ENCODE measurements at regions not wholly inside any gene's neighbourhood (a gene's known extent, or its start where the extent isn't known, plus 50 kb on each side); places are given as distances from the start of the nearest gene placed in this dataset.

DNA sequence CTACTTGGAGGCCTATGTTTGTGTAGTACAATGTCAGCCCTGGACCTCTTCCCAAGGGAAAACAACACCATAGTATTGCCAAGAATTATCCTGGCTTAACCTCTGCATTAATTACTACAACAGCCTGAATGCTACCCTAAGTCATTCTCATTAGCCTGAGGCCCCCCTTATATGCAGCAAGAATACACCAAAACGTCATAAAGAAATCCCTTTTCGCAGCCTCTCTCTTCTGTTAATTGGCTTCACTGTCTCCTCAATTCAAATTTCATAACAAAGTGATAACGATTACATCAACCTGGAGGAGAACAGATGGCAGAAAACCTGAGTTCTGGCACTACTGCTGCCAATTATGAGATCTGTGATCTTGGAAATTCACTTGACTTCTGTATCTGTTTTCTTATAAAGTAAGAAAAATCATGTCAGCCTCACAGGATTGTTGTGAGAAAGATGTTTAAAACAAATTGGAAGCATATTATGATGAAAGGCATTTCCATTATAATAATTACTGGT, 1663.1 kb downstream of the STIM2 start:
- Mint-ChIP-seq H3K4me1 (ENCODE audit: low read depth) (no peaks in the 10 kb centered on the region), H3K36me3 (no peaks in the 10 kb centered on the region), H3K27me3 (no peaks in the 10 kb centered on the region), H3K9me3 (ENCODE audit: low read depth) (peaks cover 20% of the 10 kb centered on the region), H3K27ac (no peak overlapping the region), H3K4me3 (no peak overlapping the region)

DNA sequence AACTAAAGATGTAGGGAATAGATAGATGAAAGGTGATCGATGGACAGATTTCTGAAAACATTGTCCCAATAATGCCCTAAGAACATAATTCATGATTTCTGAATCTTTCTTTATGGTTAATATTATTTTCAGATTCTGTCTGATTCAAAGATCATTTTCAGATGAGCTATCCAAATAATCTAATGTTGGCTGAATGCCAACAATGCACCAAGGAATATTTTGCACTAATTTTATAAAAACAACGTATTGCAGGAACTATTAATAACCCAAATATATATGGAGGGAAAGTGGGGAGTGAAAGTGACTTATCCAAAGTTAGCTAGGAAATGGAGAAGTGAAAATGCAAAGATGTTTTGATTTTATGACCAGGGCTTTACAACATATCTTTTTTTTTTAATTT, 1675.5 kb downstream of the STIM2 start:
- Mint-ChIP-seq H3K36me3 (no peaks in the 10 kb centered on the region), H3K4me1 (ENCODE audit: low read depth) (no peaks in the 10 kb centered on the region), H3K9me3 (ENCODE audit: low read depth) (peaks cover 8% of the 10 kb centered on the region), H3K27me3 (no peaks in the 10 kb centered on the region), H3K4me3 (no peak overlapping the region), H3K27ac (no peak overlapping the region)

DNA sequence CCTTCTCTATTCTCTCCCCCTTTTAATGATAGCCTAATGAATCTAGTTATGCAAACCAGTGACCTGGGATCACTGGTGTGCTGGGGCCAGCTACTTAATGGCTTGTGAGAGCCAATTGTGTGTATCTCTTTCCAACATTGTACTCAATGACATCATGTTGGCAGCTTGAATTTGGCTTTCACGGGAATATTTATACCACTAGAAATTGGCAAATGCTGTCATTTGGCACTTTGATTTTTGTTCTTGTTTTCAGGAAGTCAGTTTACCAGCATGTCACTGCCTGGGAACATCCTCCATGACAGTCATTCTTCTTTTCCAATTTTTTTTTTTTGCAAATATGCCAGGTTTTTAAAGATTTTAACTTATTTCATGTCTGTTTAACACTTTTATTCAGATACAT, 1685.3 kb downstream of the STIM2 start:
- Mint-ChIP-seq H3K27ac (no peak overlapping the region), H3K4me3 (no peak overlapping the region), H3K9me3 (ENCODE audit: low read depth) (peaks cover 9% of the 10 kb centered on the region), H3K4me1 (ENCODE audit: low read depth) (no peaks in the 10 kb centered on the region), H3K36me3 (no peaks in the 10 kb centered on the region), H3K27me3 (no peaks in the 10 kb centered on the region)

DNA sequence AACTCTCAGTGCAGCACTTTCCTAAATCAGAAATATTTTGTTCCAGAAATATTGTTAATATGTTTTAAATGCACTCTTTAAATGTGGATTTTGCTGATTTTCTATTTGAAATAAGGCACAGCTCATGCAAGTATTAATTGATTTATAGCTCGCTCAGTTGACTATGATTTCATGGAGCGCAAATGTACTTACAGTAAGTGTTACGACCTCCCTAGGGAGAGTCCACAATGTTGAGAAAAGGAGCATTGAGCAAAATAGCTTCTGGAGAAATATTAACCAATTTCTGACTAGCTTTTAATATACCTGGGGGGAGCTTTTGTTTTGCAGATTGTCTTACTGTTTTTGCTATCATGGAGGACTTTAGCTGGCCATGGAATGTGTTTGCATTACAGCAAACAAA, 1687.5 kb downstream of the STIM2 start:
- Mint-ChIP-seq H3K36me3 (no peaks in the 10 kb centered on the region), H3K4me1 (ENCODE audit: low read depth) (no peaks in the 10 kb centered on the region), H3K9me3 (ENCODE audit: low read depth) (peaks cover 14% of the 10 kb centered on the region), H3K27ac (no peak overlapping the region), H3K27me3 (no peaks in the 10 kb centered on the region), H3K4me3 (no peak overlapping the region)

DNA sequence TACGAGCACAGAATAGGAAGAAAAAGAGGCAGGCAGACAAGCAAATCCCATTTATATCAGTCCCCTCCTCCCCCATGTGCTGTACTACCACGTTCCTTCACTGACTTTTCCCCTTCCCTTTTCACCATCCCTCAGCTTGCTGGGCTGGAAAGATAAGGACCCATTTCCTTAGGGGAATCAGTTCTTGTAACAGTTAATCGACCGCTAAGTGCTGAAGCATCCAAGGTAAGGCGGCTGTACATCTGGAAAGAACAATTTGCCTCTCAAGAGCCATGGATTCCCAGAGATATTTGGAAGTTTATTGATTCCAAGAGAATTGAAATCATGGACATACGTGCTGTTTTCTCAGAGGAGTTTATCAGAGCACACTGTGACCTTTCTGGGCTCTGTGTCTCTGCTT, 1688.0 kb downstream of the STIM2 start:
- Mint-ChIP-seq H3K27me3 (no peaks in the 10 kb centered on the region), H3K4me3 (no peak overlapping the region), H3K9me3 (ENCODE audit: low read depth) (peaks cover 14% of the 10 kb centered on the region), H3K27ac (no peak overlapping the region), H3K4me1 (ENCODE audit: low read depth) (no peaks in the 10 kb centered on the region), H3K36me3 (no peaks in the 10 kb centered on the region)

DNA sequence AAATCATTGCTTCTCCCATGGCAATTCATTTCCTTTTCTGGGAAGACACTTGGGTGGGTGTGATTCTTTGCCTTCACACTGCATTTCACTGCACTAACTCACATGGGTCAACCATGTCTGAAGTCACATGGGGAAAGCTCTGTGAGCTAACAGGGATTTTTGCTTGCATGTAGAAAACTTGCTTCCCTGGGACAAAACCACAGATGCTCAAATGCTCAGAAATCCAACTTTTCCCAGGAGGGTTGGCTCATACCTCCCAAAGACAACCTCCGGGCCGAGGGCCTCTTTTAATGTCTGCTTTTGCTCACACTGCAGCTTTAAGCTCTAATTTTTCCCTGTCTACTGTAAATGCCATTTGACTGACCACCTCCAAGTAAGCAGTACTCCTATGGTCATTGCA, 1695.2 kb downstream of the STIM2 start:
- H3K36me3 Mint-ChIP-seq = no peaks in the 10 kb centered on the region
- peaks cover 26% of the 10 kb centered on the region for H3K9me3 Mint-ChIP-seq (ENCODE audit: low read depth)
- H3K4me3 Mint-ChIP-seq = no peak overlapping the region
- H3K27ac Mint-ChIP-seq = no peak overlapping the region
- H3K27me3 Mint-ChIP-seq = no peaks in the 10 kb centered on the region
- H3K4me1 Mint-ChIP-seq (ENCODE audit: low read depth) = no peaks in the 10 kb centered on the region

DNA sequence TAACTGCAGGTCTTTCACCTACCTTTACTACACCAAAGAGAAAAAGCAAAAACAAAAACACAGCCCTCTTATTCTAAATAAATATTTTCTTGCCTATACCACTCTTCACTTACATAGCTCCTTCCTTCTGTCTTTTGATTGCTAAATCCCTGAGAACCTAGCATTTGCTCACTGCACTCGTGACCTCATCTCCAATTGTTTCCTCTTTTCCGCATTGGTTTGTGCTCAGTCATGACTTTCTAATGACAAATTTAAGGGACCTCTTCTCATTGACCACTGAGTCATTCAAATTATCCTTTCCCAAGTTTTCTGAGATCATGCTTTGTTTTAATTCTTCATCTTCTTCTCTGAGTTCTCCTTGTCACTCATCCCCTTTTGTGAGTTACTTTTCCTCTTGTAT, 1697.1 kb downstream of the STIM2 start:
- Mint-ChIP-seq H3K9me3 (ENCODE audit: low read depth) (peaks cover 20% of the 10 kb centered on the region), H3K27me3 (no peaks in the 10 kb centered on the region), H3K27ac (no peak overlapping the region), H3K4me1 (ENCODE audit: low read depth) (no peaks in the 10 kb centered on the region), H3K4me3 (no peak overlapping the region), H3K36me3 (no peaks in the 10 kb centered on the region)

DNA sequence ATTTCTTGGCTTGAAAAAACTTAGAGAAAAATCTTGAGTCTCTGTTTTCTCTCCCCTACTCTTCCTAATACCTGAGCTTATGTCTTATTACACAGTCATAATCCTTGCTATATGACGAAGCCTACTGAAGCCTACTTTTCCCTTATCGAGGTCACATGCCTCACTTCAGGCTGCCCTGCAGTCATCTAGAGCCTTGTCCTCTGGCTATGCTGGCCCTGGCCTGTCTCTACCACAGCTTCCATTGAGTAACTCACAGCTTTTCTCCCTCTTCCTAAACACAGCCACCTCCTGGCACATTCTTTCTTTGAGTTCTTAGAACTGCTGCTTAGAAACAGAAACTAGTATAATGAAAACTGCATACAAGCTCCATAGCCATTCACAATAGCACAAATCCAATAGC, 1698.3 kb downstream of the STIM2 start:
- no peak overlapping the region for H3K27ac Mint-ChIP-seq
- H3K4me3 Mint-ChIP-seq = no peak overlapping the region
- H3K9me3 Mint-ChIP-seq (ENCODE audit: low read depth) = peaks cover 20% of the 10 kb centered on the region
- H3K36me3 Mint-ChIP-seq = no peaks in the 10 kb centered on the region
- no peaks in the 10 kb centered on the region for H3K27me3 Mint-ChIP-seq
- no peaks in the 10 kb centered on the region for H3K4me1 Mint-ChIP-seq (ENCODE audit: low read depth)

DNA sequence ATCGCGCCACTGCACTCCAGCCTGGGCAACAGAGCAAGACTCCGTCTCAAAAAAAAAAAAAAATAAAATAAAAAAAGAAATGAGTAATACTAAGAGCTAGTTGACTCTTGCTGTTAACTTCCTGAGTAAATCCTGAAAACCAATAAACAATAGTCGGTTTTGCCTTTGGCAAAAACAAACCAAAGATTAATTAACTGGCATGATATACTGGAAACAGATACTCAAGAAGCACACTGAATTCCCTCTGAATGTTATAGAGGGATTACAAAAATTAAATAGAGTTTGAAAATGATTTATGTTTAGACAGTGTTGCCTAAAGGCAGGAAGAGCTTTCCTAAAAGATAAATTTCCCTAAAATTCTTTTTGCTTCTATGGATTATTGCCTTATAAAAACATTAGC, 1702.3 kb downstream of the STIM2 start:
- Mint-ChIP-seq H3K27me3 (no peaks in the 10 kb centered on the region), H3K36me3 (no peaks in the 10 kb centered on the region), H3K4me1 (ENCODE audit: low read depth) (no peaks in the 10 kb centered on the region), H3K4me3 (no peak overlapping the region), H3K27ac (no peak overlapping the region), H3K9me3 (ENCODE audit: low read depth) (peaks cover 13% of the 10 kb centered on the region)

DNA sequence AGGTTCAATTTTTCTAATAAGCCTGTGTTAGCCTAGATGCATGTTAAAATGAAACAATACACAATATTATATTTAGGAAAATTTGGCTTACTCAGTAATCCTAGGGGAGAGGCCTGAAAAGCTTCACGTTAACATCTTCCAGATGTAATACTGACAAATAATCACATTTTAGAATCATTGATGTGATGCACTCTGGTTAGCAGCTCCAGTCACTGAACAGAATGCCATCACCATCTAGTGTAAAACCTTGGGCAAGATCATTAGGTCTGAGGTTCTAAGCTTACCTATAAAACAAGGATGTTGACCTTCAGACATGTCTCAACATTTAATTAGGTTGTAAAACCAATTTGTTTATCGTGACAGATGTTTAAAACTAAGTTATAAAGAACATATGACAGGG, 1704.8 kb downstream of the STIM2 start:
- H3K4me3 Mint-ChIP-seq = no peak overlapping the region
- peaks cover 4% of the 10 kb centered on the region for H3K9me3 Mint-ChIP-seq (ENCODE audit: low read depth)
- no peaks in the 10 kb centered on the region for H3K4me1 Mint-ChIP-seq (ENCODE audit: low read depth)
- no peaks in the 10 kb centered on the region for H3K27me3 Mint-ChIP-seq
- no peaks in the 10 kb centered on the region for H3K36me3 Mint-ChIP-seq
- H3K27ac Mint-ChIP-seq = no peak overlapping the region

DNA sequence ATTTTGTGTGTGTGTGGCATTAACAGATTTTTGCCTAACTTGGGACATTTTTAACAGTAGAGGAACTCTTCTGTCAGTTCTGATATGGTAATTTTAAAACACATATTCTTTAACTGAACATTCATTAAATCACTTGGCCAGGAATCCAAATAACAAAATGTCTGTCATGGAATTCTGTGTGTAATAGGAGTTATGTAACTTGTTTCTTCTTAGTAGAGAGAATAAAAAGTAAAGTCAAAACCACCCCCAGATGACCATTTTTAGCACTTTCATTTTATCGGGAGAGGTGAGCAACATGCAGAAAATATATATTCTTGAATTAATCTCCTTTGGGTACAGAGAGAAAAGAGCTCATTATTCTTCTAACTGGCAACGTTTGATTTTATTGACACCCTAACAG, 1740.3 kb downstream of the STIM2 start:
- Mint-ChIP-seq H3K27ac (no peak overlapping the region), H3K27me3 (no peaks in the 10 kb centered on the region), H3K9me3 (ENCODE audit: low read depth) (no peaks in the 10 kb centered on the region), H3K4me1 (ENCODE audit: low read depth) (no peaks in the 10 kb centered on the region), H3K4me3 (no peak overlapping the region), H3K36me3 (no peaks in the 10 kb centered on the region)

DNA sequence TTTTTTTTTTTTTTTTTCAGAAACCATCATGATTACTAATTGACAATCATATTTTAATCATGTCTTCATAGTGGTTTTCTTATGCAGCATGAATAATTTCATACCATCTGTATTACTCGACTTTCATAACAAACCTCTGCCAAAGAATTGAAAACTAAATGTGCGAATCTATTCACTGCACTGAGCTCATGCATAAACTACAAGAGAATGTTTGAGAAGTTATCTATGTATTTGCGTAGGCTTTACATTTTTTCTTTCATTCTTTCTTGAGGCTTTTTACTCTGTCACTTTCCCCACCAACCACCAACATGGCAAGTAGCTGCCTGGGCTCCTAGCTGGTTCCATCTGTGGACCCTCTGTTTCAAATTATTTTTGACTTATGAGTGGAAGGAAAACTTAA, 1761.0 kb downstream of the STIM2 start:
- Mint-ChIP-seq H3K4me3 (no peak overlapping the region), H3K36me3 (no peaks in the 10 kb centered on the region), H3K9me3 (ENCODE audit: low read depth) (peaks cover 13% of the 10 kb centered on the region), H3K27ac (no peak overlapping the region), H3K4me1 (ENCODE audit: low read depth) (no peaks in the 10 kb centered on the region), H3K27me3 (no peaks in the 10 kb centered on the region)

DNA sequence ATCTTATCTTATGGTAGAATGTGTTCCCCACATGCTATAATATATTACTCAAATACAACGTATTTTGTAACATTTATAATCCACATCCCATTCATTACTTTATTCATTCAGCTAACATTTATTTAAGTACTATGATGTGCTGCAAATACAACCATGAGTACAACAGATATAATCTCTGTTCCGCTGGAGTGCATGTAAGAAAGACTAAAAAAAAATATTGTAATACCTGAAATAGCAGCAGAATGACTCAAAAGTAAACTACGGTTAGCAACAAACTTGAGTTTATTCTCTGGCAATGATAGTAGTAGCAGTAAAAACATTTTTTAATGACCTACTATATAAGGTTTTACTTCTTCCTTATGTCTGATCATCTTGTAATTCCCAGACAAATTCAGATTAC, 1776.3 kb downstream of the STIM2 start:
- Mint-ChIP-seq H3K27ac (no peak overlapping the region), H3K36me3 (no peaks in the 10 kb centered on the region), H3K4me3 (no peak overlapping the region), H3K27me3 (no peaks in the 10 kb centered on the region), H3K9me3 (ENCODE audit: low read depth) (peaks cover 4% of the 10 kb centered on the region), H3K4me1 (ENCODE audit: low read depth) (no peaks in the 10 kb centered on the region)

DNA sequence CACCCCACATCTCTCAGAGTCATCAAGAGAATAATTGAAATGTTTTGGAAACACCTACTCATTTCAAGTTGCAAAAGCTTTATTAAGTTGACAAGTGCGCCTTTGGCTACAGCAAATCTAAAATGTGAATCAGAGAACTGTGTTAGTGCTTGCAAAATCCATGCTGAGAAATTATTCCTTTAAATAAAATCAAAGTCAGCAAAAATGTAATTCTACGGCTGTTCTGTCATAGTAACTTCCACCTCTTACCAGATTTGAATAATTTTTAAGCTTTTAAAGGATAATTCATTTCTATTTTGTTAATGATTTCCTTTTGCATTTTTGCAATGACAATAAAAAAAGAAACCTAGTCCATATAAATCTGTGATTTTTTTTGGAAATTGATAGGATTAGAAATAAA, 1779.1 kb downstream of the STIM2 start:
- Mint-ChIP-seq H3K27me3 (no peaks in the 10 kb centered on the region), H3K4me1 (ENCODE audit: low read depth) (no peaks in the 10 kb centered on the region), H3K4me3 (no peak overlapping the region), H3K9me3 (ENCODE audit: low read depth) (no peaks in the 10 kb centered on the region), H3K27ac (no peak overlapping the region), H3K36me3 (no peaks in the 10 kb centered on the region)

DNA sequence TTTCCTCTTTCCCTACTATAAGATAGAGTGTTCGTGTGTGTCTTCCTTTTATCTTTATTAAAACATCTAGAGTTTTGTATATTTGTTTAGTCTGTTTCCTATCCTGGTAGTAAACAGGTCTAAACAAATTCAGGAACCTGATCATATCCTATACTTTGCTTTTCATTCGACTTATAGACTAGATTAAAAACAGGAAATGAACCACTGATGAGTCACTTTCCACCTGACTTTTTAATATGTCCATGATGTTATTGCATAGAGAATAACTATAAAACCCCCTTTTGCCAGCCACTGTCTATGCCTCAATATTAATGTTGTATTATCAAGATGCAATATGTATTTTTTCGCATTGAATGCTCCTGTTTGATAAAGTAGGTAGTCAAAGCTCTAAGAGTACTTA, 1794.0 kb downstream of the STIM2 start:
- no peaks in the 10 kb centered on the region for H3K36me3 Mint-ChIP-seq
- no peak overlapping the region for H3K4me3 Mint-ChIP-seq
- no peak overlapping the region for H3K27ac Mint-ChIP-seq
- no peaks in the 10 kb centered on the region for H3K27me3 Mint-ChIP-seq
- H3K4me1 Mint-ChIP-seq (ENCODE audit: low read depth) = no peaks in the 10 kb centered on the region
- H3K9me3 Mint-ChIP-seq (ENCODE audit: low read depth) = peaks cover 10% of the 10 kb centered on the region

DNA sequence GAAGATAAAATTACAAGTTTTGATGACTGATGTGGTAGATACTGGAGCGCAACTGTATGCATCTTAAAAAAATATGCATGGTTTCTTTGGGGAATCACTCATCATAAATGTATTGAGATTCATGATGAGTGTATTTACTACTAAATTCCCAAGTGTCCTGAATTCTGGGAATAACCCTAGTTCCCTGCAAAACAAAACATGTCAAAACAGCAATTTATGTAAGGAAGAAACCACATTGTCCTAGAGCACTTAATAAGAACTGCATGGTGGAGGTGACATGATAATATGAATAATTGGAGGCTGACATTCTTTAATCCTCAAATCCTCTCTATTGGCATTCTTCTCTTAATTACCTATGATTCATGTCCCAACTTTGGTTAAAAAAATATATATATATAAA, 1804.7 kb downstream of the STIM2 start:
- Mint-ChIP-seq H3K27me3 (no peaks in the 10 kb centered on the region), H3K36me3 (no peaks in the 10 kb centered on the region), H3K4me1 (ENCODE audit: low read depth) (no peaks in the 10 kb centered on the region), H3K4me3 (no peak overlapping the region), H3K27ac (no peak overlapping the region), H3K9me3 (ENCODE audit: low read depth) (no peaks in the 10 kb centered on the region)

DNA sequence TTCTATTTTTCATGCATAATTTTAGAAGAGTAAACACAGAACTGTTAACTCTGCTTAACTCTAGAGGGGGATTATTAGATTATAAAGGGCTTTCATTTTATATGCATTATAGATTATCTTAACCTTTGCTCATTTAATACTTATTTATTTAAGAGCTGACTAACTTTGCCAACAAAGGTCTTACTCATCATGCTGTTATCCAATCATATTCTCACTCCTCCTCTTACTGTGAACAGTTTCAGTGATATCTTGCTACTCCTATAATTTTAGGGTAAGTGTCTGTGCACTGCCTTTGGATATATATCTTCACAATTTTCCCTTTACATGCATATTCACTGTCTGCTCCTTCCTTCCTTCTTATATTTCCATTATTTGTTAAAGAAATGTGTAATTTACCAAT, 1814.9 kb downstream of the STIM2 start:
- Mint-ChIP-seq H3K36me3 (no peaks in the 10 kb centered on the region), H3K4me1 (ENCODE audit: low read depth) (no peaks in the 10 kb centered on the region), H3K27me3 (no peaks in the 10 kb centered on the region), H3K4me3 (no peak overlapping the region), H3K27ac (no peak overlapping the region), H3K9me3 (ENCODE audit: low read depth) (peaks cover 7% of the 10 kb centered on the region)
